AML-193 (cell line): ENCODE measurements at regions not wholly inside any gene's neighbourhood (a gene's known extent, or its start where the extent isn't known, plus 50 kb on each side); places are given as distances from the start of the nearest gene placed in this dataset.

ENCODE experiments used
- DNase-seq, 2 experiments: peaks; one replicate each; lab custom pipeline; 2025; lab: John Stamatoyannopoulos, UW

GRCh38 chr2:133667085-133667484 is 98.8 kb upstream of the NCKAP5 start:
- DNase-seq: no peak

- DNase-seq: no peak
Measured at GRCh38 chr2:133667968-133668367, 99.7 kb upstream of the NCKAP5 start.

GRCh38 chr2:133668547-133668946 is 100.3 kb upstream of the NCKAP5 start:
- no peak for DNase-seq

GRCh38 chr2:133673305-133673905 is 105.1 kb upstream of the NCKAP5 start:
- DNase-seq: no peak

GRCh38 chr2:133674066-133674432 is 105.8 kb upstream of the NCKAP5 start:
- DNase-seq: no peak

GRCh38 chr2:133674433-133675331 is 106.4 kb upstream of the NCKAP5 start:
- DNase-seq: no peak

GRCh38 chr2:133676392-133677130 is 108.3 kb upstream of the NCKAP5 start:
- no peak for DNase-seq

- DNase-seq: no peak
Measured at GRCh38 chr2:133680343-133681049, 112.2 kb upstream of the NCKAP5 start.

- DNase-seq: no peak
Measured at GRCh38 chr2:133682347-133682746, 114.1 kb upstream of the NCKAP5 start.

GRCh38 chr2:133682906-133683305 is 114.6 kb upstream of the NCKAP5 start:
- DNase-seq: no peak

GRCh38 chr2:133685636-133686215 is 117.5 kb upstream of the NCKAP5 start:
- DNase-seq: no peak

GRCh38 chr2:133690780-133691179 is 122.5 kb upstream of the NCKAP5 start:
- no peak for DNase-seq

GRCh38 chr2:133691336-133691735 is 123.1 kb upstream of the NCKAP5 start:
- DNase-seq: no peak

- DNase-seq: no peak
Measured at GRCh38 chr2:133705287-133705686, 137.0 kb upstream of the NCKAP5 start.

GRCh38 chr2:133710613-133711012 is 142.3 kb upstream of the NCKAP5 start:
- no peak for DNase-seq

- DNase-seq: no peak
Measured at GRCh38 chr2:133711201-133711600, 142.9 kb upstream of the NCKAP5 start.

- DNase-seq: no peak
Measured at GRCh38 chr2:133711806-133712205, 143.5 kb upstream of the NCKAP5 start.

- DNase-seq: no peak
Measured at GRCh38 chr2:133712369-133712768, 144.1 kb upstream of the NCKAP5 start.

GRCh38 chr2:133713049-133713580 is 144.9 kb upstream of the NCKAP5 start:
- DNase-seq: no peak

GRCh38 chr2:133716166-133716565 is 147.9 kb upstream of the NCKAP5 start:
- no peak for DNase-seq

GRCh38 chr2:133717497-133717896 is 149.2 kb upstream of the NCKAP5 start:
- DNase-seq: no peak
